GM23338 (cell line): ENCODE measurements at regions not wholly inside any gene's neighbourhood (a gene's known extent, or its start where the extent isn't known, plus 50 kb on each side); places are given as distances from the start of the nearest gene placed in this dataset.

ENCODE experiments used
- EZH2 ChIP-seq: fragments of 200-600 bp; sonication (generic); IDR thresholded peaks from one replicate; pipeline ENCODE4 v1.8.0; 2017; ENCODE audit warnings: antibody characterized with exemption, mild to moderate bottlenecking, low read depth; ENCODE audit not compliant: unreplicated experiment
- EZH2phosphoT487 ChIP-seq: fragments of 200-600 bp; sonication (generic); IDR thresholded peaks from one replicate; pipeline ENCODE4 v1.8.1; 2018; ENCODE audit warnings: antibody characterized with exemption; ENCODE audit not compliant: unreplicated experiment
- POLR2AphosphoS5 ChIP-seq: IDR thresholded peaks from 2 replicates; pipeline ENCODE4 v1.6.1; 2016; ENCODE audit warnings: antibody characterized with exemption, low read depth
- ZNF331 ChIP-seq: fragments of 250-450 bp; sonication (Bioruptor Pico); IDR thresholded peaks from 2 replicates; pipeline ENCODE4 v1.5.0; 2020; ENCODE audit warnings: low read depth, mild to moderate bottlenecking, moderate library complexity
- TF ChIP-seq, protein P1 (sequence below), 2 experiments: fragments of 200-600 bp in 1 of 2; sonication (generic) in 1 of 2; conservative IDR thresholded peaks; 2 replicates each; pipeline versions ENCODE4 v1.5.1 to v1.6.1; 2016 to 2017; ENCODE audit warnings: antibody characterized with exemption in 2 of 2, low read depth in 2 of 2, mild to moderate bottlenecking in 2 of 2, moderate library complexity in 1 of 2
- TF ChIP-seq, protein P2 (sequence below): fragments of 250-450 bp; sonication (Bioruptor Pico); IDR thresholded peaks from 2 replicates; pipeline ENCODE4 v1.5.0; 2020; ENCODE audit warnings: mild to moderate bottlenecking, moderate library complexity

DNA sequence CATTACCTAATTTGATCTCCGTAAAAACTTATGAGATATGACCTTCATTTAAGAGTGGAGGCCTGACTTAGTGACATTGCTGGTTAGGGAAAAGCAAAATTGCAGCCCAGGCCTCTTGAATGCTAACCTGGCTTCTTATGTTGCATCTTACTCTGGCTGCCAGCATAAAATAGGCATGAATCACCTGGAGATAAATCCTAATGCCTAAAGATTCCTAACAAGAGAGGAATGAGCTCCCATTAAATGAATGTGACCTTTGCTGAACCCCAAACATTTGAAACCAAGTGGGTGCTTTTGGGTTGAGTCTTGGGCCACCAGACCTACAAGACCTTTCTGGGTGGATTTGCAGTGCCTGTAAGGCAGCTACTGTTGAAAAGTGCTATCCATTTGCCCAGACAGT is 1145.6 kb upstream of the TENM4 start:
- TF ChIP-seq POLR2AphosphoS5 (no peak), ZNF331 (CRISPR knock-in tag) (no peak), EZH2 (no peak), EZH2phosphoT487 (no peak)
- TF ChIP-seq, protein P1, sequence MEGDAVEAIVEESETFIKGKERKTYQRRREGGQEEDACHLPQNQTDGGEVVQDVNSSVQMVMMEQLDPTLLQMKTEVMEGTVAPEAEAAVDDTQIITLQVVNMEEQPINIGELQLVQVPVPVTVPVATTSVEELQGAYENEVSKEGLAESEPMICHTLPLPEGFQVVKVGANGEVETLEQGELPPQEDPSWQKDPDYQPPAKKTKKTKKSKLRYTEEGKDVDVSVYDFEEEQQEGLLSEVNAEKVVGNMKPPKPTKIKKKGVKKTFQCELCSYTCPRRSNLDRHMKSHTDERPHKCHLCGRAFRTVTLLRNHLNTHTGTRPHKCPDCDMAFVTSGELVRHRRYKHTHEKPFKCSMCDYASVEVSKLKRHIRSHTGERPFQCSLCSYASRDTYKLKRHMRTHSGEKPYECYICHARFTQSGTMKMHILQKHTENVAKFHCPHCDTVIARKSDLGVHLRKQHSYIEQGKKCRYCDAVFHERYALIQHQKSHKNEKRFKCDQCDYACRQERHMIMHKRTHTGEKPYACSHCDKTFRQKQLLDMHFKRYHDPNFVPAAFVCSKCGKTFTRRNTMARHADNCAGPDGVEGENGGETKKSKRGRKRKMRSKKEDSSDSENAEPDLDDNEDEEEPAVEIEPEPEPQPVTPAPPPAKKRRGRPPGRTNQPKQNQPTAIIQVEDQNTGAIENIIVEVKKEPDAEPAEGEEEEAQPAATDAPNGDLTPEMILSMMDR (conservative IDR thresholded peaks at IDR 0.05; ENCODE audit: low read depth in 2 of 2), result no peak
- TF ChIP-seq, protein P2, sequence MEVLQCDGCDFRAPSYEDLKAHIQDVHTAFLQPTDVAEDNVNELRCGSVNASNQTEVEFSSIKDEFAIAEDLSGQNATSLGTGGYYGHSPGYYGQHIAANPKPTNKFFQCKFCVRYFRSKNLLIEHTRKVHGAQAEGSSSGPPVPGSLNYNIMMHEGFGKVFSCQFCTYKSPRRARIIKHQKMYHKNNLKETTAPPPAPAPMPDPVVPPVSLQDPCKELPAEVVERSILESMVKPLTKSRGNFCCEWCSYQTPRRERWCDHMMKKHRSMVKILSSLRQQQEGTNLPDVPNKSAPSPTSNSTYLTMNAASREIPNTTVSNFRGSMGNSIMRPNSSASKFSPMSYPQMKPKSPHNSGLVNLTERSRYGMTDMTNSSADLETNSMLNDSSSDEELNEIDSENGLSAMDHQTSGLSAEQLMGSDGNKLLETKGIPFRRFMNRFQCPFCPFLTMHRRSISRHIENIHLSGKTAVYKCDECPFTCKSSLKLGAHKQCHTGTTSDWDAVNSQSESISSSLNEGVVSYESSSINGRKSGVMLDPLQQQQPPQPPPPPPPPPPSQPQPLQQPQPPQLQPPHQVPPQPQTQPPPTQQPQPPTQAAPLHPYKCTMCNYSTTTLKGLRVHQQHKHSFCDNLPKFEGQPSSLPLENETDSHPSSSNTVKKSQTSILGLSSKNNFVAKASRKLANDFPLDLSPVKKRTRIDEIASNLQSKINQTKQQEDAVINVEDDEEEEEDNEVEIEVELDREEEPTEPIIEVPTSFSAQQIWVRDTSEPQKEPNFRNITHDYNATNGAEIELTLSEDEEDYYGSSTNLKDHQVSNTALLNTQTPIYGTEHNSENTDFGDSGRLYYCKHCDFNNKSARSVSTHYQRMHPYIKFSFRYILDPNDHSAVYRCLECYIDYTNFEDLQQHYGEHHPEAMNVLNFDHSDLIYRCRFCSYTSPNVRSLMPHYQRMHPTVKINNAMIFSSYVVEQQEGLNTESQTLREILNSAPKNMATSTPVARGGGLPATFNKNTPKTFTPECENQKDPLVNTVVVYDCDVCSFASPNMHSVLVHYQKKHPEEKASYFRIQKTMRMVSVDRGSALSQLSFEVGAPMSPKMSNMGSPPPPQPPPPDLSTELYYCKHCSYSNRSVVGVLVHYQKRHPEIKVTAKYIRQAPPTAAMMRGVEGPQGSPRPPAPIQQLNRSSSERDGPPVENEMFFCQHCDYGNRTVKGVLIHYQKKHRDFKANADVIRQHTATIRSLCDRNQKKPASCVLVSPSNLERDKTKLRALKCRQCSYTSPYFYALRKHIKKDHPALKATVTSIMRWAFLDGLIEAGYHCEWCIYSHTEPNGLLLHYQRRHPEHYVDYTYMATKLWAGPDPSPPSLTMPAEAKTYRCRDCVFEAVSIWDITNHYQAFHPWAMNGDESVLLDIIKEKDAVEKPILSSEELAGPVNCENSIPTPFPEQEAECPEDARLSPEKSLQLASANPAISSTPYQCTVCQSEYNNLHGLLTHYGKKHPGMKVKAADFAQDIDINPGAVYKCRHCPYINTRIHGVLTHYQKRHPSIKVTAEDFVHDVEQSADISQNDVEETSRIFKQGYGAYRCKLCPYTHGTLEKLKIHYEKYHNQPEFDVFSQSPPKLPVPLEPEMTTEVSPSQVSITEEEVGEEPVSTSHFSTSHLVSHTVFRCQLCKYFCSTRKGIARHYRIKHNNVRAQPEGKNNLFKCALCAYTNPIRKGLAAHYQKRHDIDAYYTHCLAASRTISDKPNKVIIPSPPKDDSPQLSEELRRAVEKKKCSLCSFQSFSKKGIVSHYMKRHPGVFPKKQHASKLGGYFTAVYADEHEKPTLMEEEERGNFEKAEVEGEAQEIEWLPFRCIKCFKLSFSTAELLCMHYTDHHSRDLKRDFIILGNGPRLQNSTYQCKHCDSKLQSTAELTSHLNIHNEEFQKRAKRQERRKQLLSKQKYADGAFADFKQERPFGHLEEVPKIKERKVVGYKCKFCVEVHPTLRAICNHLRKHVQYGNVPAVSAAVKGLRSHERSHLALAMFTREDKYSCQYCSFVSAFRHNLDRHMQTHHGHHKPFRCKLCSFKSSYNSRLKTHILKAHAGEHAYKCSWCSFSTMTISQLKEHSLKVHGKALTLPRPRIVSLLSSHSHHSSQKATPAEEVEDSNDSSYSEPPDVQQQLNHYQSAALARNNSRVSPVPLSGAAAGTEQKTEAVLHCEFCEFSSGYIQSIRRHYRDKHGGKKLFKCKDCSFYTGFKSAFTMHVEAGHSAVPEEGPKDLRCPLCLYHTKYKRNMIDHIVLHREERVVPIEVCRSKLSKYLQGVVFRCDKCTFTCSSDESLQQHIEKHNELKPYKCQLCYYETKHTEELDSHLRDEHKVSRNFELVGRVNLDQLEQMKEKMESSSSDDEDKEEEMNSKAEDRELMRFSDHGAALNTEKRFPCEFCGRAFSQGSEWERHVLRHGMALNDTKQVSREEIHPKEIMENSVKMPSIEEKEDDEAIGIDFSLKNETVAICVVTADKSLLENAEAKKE (CRISPR knock-in tag), result no peak
